CD4-positive, alpha-beta memory T cell (primary cell): ENCODE measurements at regions not wholly inside any gene's neighbourhood (a gene's known extent, or its start where the extent isn't known, plus 50 kb on each side); places are given as distances from the start of the nearest gene placed in this dataset.
A peak's percentile ranks its signal among the peaks of the same experiment; 100 is the strongest.

ENCODE experiments used
- CTCF ChIA-PET: fragments of 350-600 bp; sonication (Branson Sonifier 250); formaldehyde crosslinking; loops from one replicate; lab custom pipeline; 2021; ENCODE audit warnings: inconsistent platforms; ENCODE audit not compliant: partially characterized antibody; lab: Charles Lee
- POLR2A ChIA-PET: fragments of 350-600 bp; sonication (Branson Sonifier 250); formaldehyde crosslinking; loops from one replicate; lab custom pipeline; 2021; ENCODE audit not compliant: partially characterized antibody; lab: Charles Lee
- DNase-seq, 5 donors: peaks; one replicate each; pipeline versions ENCODE4 v3.0.0 to v3.0.0-alpha.2; 2020 to 2022; ENCODE audit warnings: mixed read lengths in 1 of 5
- H3K27ac ChIP-seq: one replicate; pipeline ENCODE4 v1.7.0; 2013; ENCODE audit warnings: low read depth, low read length
- H3K27me3 ChIP-seq: 2 replicates; pipeline ENCODE4 v1.7.0; 2013; ENCODE audit warnings: mild to moderate bottlenecking, low read length, moderate library complexity; ENCODE audit not compliant: insufficient read depth
- H3K36me3 ChIP-seq: 2 replicates; pipeline ENCODE4 v1.7.0; 2013; ENCODE audit warnings: mild to moderate bottlenecking, low read length, moderate library complexity; ENCODE audit not compliant: insufficient read depth
- H3K4me1 ChIP-seq: 2 replicates; pipeline ENCODE4 v1.7.0; 2013; ENCODE audit warnings: mild to moderate bottlenecking, low read length, moderate library complexity; ENCODE audit not compliant: insufficient read depth
- H3K4me3 ChIP-seq, 2 donors: one replicate each; pipeline ENCODE4 v1.7.0; 2013; ENCODE audit warnings: low read length in 2 of 2, mild to moderate bottlenecking in 1 of 2
- H3K9me3 ChIP-seq, 2 donors: one replicate each; pipeline ENCODE4 v1.7.0; 2013; ENCODE audit warnings: low read length in 2 of 2, control low read depth in 1 of 2; ENCODE audit not compliant: control insufficient read depth in 1 of 2
- H3K27ac Mint-ChIP-seq, 7 donors: one replicate each; pipeline ENCODE4 v1.8.0; 2020 to 2021; ENCODE audit warnings: mixed read lengths in 7 of 7, mild to moderate bottlenecking in 6 of 7, inconsistent platforms in 3 of 7, moderate library complexity in 3 of 7
- H3K27me3 Mint-ChIP-seq, 2 donors: one replicate each; pipeline ENCODE4 v1.8.0; 2020 to 2021; ENCODE audit warnings: mixed read lengths in 2 of 2
- H3K36me3 Mint-ChIP-seq, 2 donors: one replicate each; pipeline ENCODE4 v1.8.0; 2020 to 2021; ENCODE audit warnings: mixed read lengths in 2 of 2, inconsistent platforms in 1 of 2, mild to moderate bottlenecking in 1 of 2
- H3K4me1 Mint-ChIP-seq, 4 donors: one replicate each; pipeline ENCODE4 v1.8.0; 2020 to 2021; ENCODE audit warnings: mixed read lengths in 4 of 4, mild to moderate bottlenecking in 1 of 4
- H3K4me3 Mint-ChIP-seq, 8 donors: one replicate each; pipeline ENCODE4 v1.8.0; 2020 to 2021; ENCODE audit warnings: mixed read lengths in 8 of 8, mild to moderate bottlenecking in 7 of 8, moderate library complexity in 6 of 8, inconsistent platforms in 3 of 8
- H3K9me3 Mint-ChIP-seq, 8 donors: one replicate each; pipeline ENCODE4 v1.8.0; 2020 to 2021; ENCODE audit warnings: mixed read lengths in 8 of 8, mild to moderate bottlenecking in 5 of 8, inconsistent platforms in 3 of 8, moderate library complexity in 1 of 8
- intact Hi-C: fragments of 100-400 bp; cut with micrococcal nuclease; formaldehyde crosslinking; loops from one replicate; pipeline ENCODE4 v1.15.1; 2023

GRCh38 chr1:240691909-240692705 is 80.2 kb upstream of the GREM2 start:
- H3K4me1 Mint-ChIP-seq: peaks cover 6 to 18% (median 9%) of the 10 kb centered on the region in 4 donors
- peaks cover 0 to 2% (median 0%) of the 10 kb centered on the region in 8 donors for H3K9me3 Mint-ChIP-seq
- H3K27ac ChIP-seq: no peak overlapping the region
- intact Hi-C loops: loop anchor here (1.0 kb wide), 1 partner anchor 84 kb away; no protein-coding TSS in a partner anchor
- H3K9me3 ChIP-seq: no peaks in the 10 kb centered on the region
- H3K4me3 Mint-ChIP-seq: no peak overlapping the region
- no peaks in the 10 kb centered on the region for H3K36me3 Mint-ChIP-seq
- ChIA-PET POLR2A (no interaction called here), CTCF (interaction anchor here (0.7 to 4.0 kb wide), 4 partner anchors 90 to 238 kb away, joined by 3 to 26 read pairs (median 8); no protein-coding TSS in a partner anchor)
- H3K4me3 ChIP-seq: no peak overlapping the region
- H3K27ac Mint-ChIP-seq: no peak overlapping the region
- H3K36me3 ChIP-seq: no peaks in the 10 kb centered on the region
- DNase-seq: peak in 4 of 5 donors; percentile 12 to 38 (median 20)
- peaks cover 10% of the 10 kb centered on the region for H3K4me1 ChIP-seq
- H3K27me3 Mint-ChIP-seq: no peaks in the 10 kb centered on the region
- H3K27me3 ChIP-seq: no peaks in the 10 kb centered on the region

GRCh38 chr1:240691501-240691900 is 79.5 kb upstream of the GREM2 start:
- no peak for DNase-seq
- H3K27me3 Mint-ChIP-seq: no peaks in the 10 kb centered on the region
- intact Hi-C loops: no loop called here
- no peak overlapping the region for H3K27ac Mint-ChIP-seq
- H3K4me1 Mint-ChIP-seq: peaks cover 6 to 23% (median 9%) of the 10 kb centered on the region in 4 donors
- CTCF ChIA-PET: interaction anchor here (1.3 to 4.0 kb wide), 3 partner anchors 90 to 237 kb away, joined by 3 to 26 read pairs (median 12); no protein-coding TSS in a partner anchor
- Histone ChIP-seq H3K4me1 (peaks cover 13% of the 10 kb centered on the region), H3K36me3 (no peaks in the 10 kb centered on the region), H3K27ac (no peak overlapping the region), H3K4me3 (no peak overlapping the region), H3K9me3 (no peaks in the 10 kb centered on the region), H3K27me3 (no peaks in the 10 kb centered on the region)
- H3K4me3 Mint-ChIP-seq: no peak overlapping the region
- POLR2A ChIA-PET: no interaction called here
- peaks cover 0 to 2% (median 0%) of the 10 kb centered on the region in 8 donors for H3K9me3 Mint-ChIP-seq
- no peaks in the 10 kb centered on the region for H3K36me3 Mint-ChIP-seq

GRCh38 chr1:240687820-240688219 is 75.9 kb upstream of the GREM2 start:
- intact Hi-C loops: no loop called here
- CTCF ChIA-PET: no interaction called here
- H3K4me1 Mint-ChIP-seq: peaks cover 6 to 23% (median 9%) of the 10 kb centered on the region in 4 donors

GRCh38 chr1:240683576-240683975 is 71.6 kb upstream of the GREM2 start:
- H3K36me3 Mint-ChIP-seq: no peaks in the 10 kb centered on the region
- no peaks in the 10 kb centered on the region for H3K9me3 ChIP-seq
- no peaks in the 10 kb centered on the region for H3K27me3 ChIP-seq
- ChIA-PET POLR2A (no interaction called here), CTCF (no interaction called here)
- no peak overlapping the region for H3K27ac ChIP-seq
- peaks cover 6 to 20% (median 9%) of the 10 kb centered on the region in 4 donors for H3K4me1 Mint-ChIP-seq
- H3K36me3 ChIP-seq: no peaks in the 10 kb centered on the region
- DNase-seq: no peak
- H3K4me1 ChIP-seq: peaks cover 13% of the 10 kb centered on the region
- no peak overlapping the region for H3K4me3 Mint-ChIP-seq
- H3K27me3 Mint-ChIP-seq: no peaks in the 10 kb centered on the region
- peaks cover 0 to 7% (median 1%) of the 10 kb centered on the region in 8 donors for H3K9me3 Mint-ChIP-seq
- no peak overlapping the region for H3K4me3 ChIP-seq
- intact Hi-C loops: no loop called here
- no peak overlapping the region for H3K27ac Mint-ChIP-seq

More at GRCh38 chr1:240687820-240688219, 75.9 kb upstream of the GREM2 start:
- Mint-ChIP-seq H3K36me3 (no peaks in the 10 kb centered on the region), H3K9me3 (peaks cover 0 to 3% (median 0%) of the 10 kb centered on the region in 8 donors), H3K4me3 (peak overlapping the region in 5 of 8 donors; percentile 27 to 55 (median 50)), H3K27ac (peak overlapping the region; percentile 1 to 91 (median 84)), H3K27me3 (no peaks in the 10 kb centered on the region)
- peaks cover 13% of the 10 kb centered on the region for H3K4me1 ChIP-seq
- POLR2A ChIA-PET: no interaction called here
- H3K4me3 ChIP-seq: no peak overlapping the region
- no peaks in the 10 kb centered on the region for H3K27me3 ChIP-seq
- no peak overlapping the region for H3K27ac ChIP-seq
- H3K36me3 ChIP-seq: no peaks in the 10 kb centered on the region
- no peaks in the 10 kb centered on the region for H3K9me3 ChIP-seq
- peak in 4 of 5 donors; percentile 7 to 32 (median 22) for DNase-seq

- DNase-seq: no peak
- Histone ChIP-seq H3K27ac (no peak overlapping the region), H3K36me3 (no peaks in the 10 kb centered on the region), H3K27me3 (no peaks in the 10 kb centered on the region), H3K4me1 (peaks cover 10% of the 10 kb centered on the region), H3K4me3 (no peak overlapping the region), H3K9me3 (no peaks in the 10 kb centered on the region)
- ChIA-PET CTCF (no interaction called here), POLR2A (no interaction called here)
- no peaks in the 10 kb centered on the region for H3K27me3 Mint-ChIP-seq
- H3K36me3 Mint-ChIP-seq: no peaks in the 10 kb centered on the region
- peaks cover 0 to 7% (median 1%) of the 10 kb centered on the region in 8 donors for H3K9me3 Mint-ChIP-seq
- intact Hi-C loops: no loop called here
- no peak overlapping the region for H3K4me3 Mint-ChIP-seq
- H3K4me1 Mint-ChIP-seq: peaks cover 4 to 12% (median 7%) of the 10 kb centered on the region in 4 donors
- no peak overlapping the region for H3K27ac Mint-ChIP-seq
These were observed 70.9 kb upstream of the GREM2 start for GRCh38 chr1:240682859-240683242.

- Mint-ChIP-seq H3K4me3 (no peak overlapping the region), H3K36me3 (no peaks in the 10 kb centered on the region), H3K27me3 (no peaks in the 10 kb centered on the region), H3K27ac (no peak overlapping the region), H3K9me3 (peaks cover 0 to 7% (median 1%) of the 10 kb centered on the region in 8 donors), H3K4me1 (peaks cover 0 to 7% (median 2%) of the 10 kb centered on the region in 4 donors)
- CTCF ChIA-PET: no interaction called here
- no peaks in the 10 kb centered on the region for H3K27me3 ChIP-seq
- DNase-seq: no peak
- intact Hi-C loops: no loop called here
- H3K27ac ChIP-seq: no peak overlapping the region
- no peak overlapping the region for H3K4me3 ChIP-seq
- POLR2A ChIA-PET: no interaction called here
- no peaks in the 10 kb centered on the region for H3K36me3 ChIP-seq
- H3K4me1 ChIP-seq: peaks cover 5% of the 10 kb centered on the region
- no peaks in the 10 kb centered on the region for H3K9me3 ChIP-seq
These were observed 70.4 kb upstream of the GREM2 start for GRCh38 chr1:240682166-240682858.

- H3K9me3 ChIP-seq: no peaks in the 10 kb centered on the region
- H3K27me3 Mint-ChIP-seq: no peaks in the 10 kb centered on the region
- H3K27me3 ChIP-seq: no peaks in the 10 kb centered on the region
- peaks cover 0 to 4% (median 3%) of the 10 kb centered on the region in 4 donors for H3K4me1 Mint-ChIP-seq
- peaks cover 2 to 10% (median 3%) of the 10 kb centered on the region in 8 donors for H3K9me3 Mint-ChIP-seq
- peaks cover 3% of the 10 kb centered on the region for H3K4me1 ChIP-seq
- no peak overlapping the region for H3K4me3 Mint-ChIP-seq
- H3K36me3 Mint-ChIP-seq: no peaks in the 10 kb centered on the region
- DNase-seq: no peak
- POLR2A ChIA-PET: no interaction called here
- H3K4me3 ChIP-seq: no peak overlapping the region
- H3K36me3 ChIP-seq: no peaks in the 10 kb centered on the region
- H3K27ac Mint-ChIP-seq: no peak overlapping the region
- intact Hi-C loops: no loop called here
- no peak overlapping the region for H3K27ac ChIP-seq
- CTCF ChIA-PET: no interaction called here
These were observed 60.3 kb upstream of the GREM2 start for GRCh38 chr1:240672132-240672811.
